Endothelial cell of umbilical vein (primary cell): ENCODE measurements at regions not wholly inside any gene's neighbourhood (a gene's known extent, or its start where the extent isn't known, plus 50 kb on each side); places are given as distances from the start of the nearest gene placed in this dataset.

Experiments
- BruUV-seq: library from RNA; stranded (reverse); fragments of 400-500 nt; replicated peaks from 2 replicates; lab custom pipeline; 2021; lab: Mats Ljungman, UMichigan
- CTCF ChIA-PET: fragments of 300-600, 350-600 bp; sonication (Branson Sonifier 250); formaldehyde crosslinking; loops from one replicate; lab custom pipeline; 2021; ENCODE audit warnings: antibody characterized with exemption, inconsistent platforms; lab: Charles Lee
- POLR2A ChIA-PET: fragments of 300-600, 350-600 bp; sonication (Branson Sonifier 250); formaldehyde crosslinking; loops from one replicate; lab custom pipeline; 2021; ENCODE audit warnings: antibody characterized with exemption, inconsistent platforms; lab: Charles Lee
- DNase-seq: peaks from one replicate; pipeline ENCODE4 v3.0.0-alpha.2; 2011; ENCODE audit warnings: low read depth, low spot score
- FAIRE-seq: peaks from 2 replicates; lab custom pipeline; 2011; peaks lifted over from hg19 to GRCh38; lab: Jason Lieb, UNC
- H2AFZ ChIP-seq: 2 replicates; pipeline ENCODE4 v1.6.0; 2012; ENCODE audit warnings: low read depth, low read length, control low read depth, inconsistent platforms
- H3K27ac ChIP-seq: 2 replicates; pipeline ENCODE4 v1.5.1; 2011; ENCODE audit warnings: low read depth, mild to moderate bottlenecking, control low read depth, low read length, moderate library complexity; ENCODE audit not compliant: insufficient read depth
- H3K27me3 ChIP-seq, 2 experiments: 2 replicates each; pipeline versions ENCODE4 v1.6.0 to v1.6.1; 2011; ENCODE audit warnings: low read length in 2 of 2, mixed read lengths in 1 of 2; ENCODE audit not compliant: control insufficient read depth in 2 of 2, insufficient read depth in 2 of 2
- H3K36me3 ChIP-seq, 2 experiments: 2 replicates in 1 of 2; 3 replicates in 1 of 2; pipeline ENCODE4 v1.5.1; 2011; ENCODE audit warnings: low read length in 2 of 2, mild to moderate bottlenecking in 1 of 2, moderate library complexity in 1 of 2; ENCODE audit not compliant: control insufficient read depth in 2 of 2, insufficient read depth in 2 of 2; ENCODE audit errors: extremely low read depth in 1 of 2
- H3K4me1 ChIP-seq: 3 replicates; pipeline ENCODE4 v1.5.1; 2011; ENCODE audit warnings: mild to moderate bottlenecking, low read length; ENCODE audit not compliant: control insufficient read depth, insufficient read depth; ENCODE audit errors: extremely low read depth
- H3K4me2 ChIP-seq: 2 replicates; pipeline ENCODE4 v1.6.1; 2011; ENCODE audit warnings: low read length, control low read depth, mixed read lengths; ENCODE audit not compliant: insufficient read depth
- H3K4me3 ChIP-seq, 3 experiments: fragments of 200-600 bp in 1 of 3; sonication (generic), shearing (Covaris generic) in 1 of 3; replicated peaks in 1 of 3; 2 replicates each; pipeline ENCODE4 v1.5.1; 2011 to 2016; ENCODE audit warnings: control low read depth in 3 of 3, low read length in 3 of 3, mild to moderate bottlenecking in 2 of 3, inconsistent platforms in 1 of 3, low read depth in 1 of 3, moderate library complexity in 1 of 3; ENCODE audit not compliant: insufficient read depth in 1 of 3
- H3K79me2 ChIP-seq: 2 replicates; pipeline ENCODE4 v1.6.0; 2012; ENCODE audit warnings: low read length, inconsistent platforms; ENCODE audit not compliant: control insufficient read depth, insufficient read depth
- H3K9ac ChIP-seq: replicated peaks from 2 replicates; pipeline ENCODE3; 2011; ENCODE audit warnings: low read length, control low read depth; ENCODE audit not compliant: insufficient read depth; ENCODE audit errors: extremely low read depth
- H3K9me1 ChIP-seq: replicated peaks from 3 replicates; pipeline ENCODE4 v1.6.0; 2011; ENCODE audit warnings: mild to moderate bottlenecking, low read length; ENCODE audit not compliant: control insufficient read depth, insufficient read depth; ENCODE audit errors: extremely low read depth
- H3K9me3 ChIP-seq: replicated peaks from 2 replicates; pipeline ENCODE4 v1.5.1; 2012; ENCODE audit warnings: low read length, inconsistent platforms; ENCODE audit not compliant: control insufficient read depth, insufficient read depth
- H4K20me1 ChIP-seq: replicated peaks from 2 replicates; pipeline ENCODE3; 2011; ENCODE audit warnings: mild to moderate bottlenecking, low read length; ENCODE audit not compliant: control insufficient read depth, insufficient read depth; ENCODE audit errors: extremely low read depth
- CTCF ChIP-seq, 2 donors: IDR thresholded peaks; 1 replicate in 1 of 2; 2 replicates in 1 of 2; pipeline ENCODE4 v1.5.1; 2011; ENCODE audit warnings: low read length in 2 of 2, mild to moderate bottlenecking in 2 of 2, moderate library complexity in 2 of 2, control low read depth in 1 of 2, inconsistent platforms in 1 of 2, low read depth in 1 of 2; ENCODE audit not compliant: insufficient read depth in 1 of 2; ENCODE audit errors: extremely low read depth in 1 of 2
- EZH2 ChIP-seq: IDR thresholded peaks from 2 replicates; pipeline ENCODE4 v1.6.1; 2012; ENCODE audit warnings: borderline replicate concordance, low read depth, mild to moderate bottlenecking, moderate library complexity, low read length, inconsistent platforms; ENCODE audit not compliant: severe bottlenecking
- FOS ChIP-seq: IDR thresholded peaks from 2 replicates; pipeline ENCODE4 v1.6.1; 2011; ENCODE audit warnings: mild to moderate bottlenecking, low read length, moderate library complexity, borderline replicate concordance; ENCODE audit not compliant: insufficient read depth
- GATA2 ChIP-seq: IDR thresholded peaks from 2 replicates; pipeline ENCODE4 v1.7.0; 2011; ENCODE audit warnings: low read depth, mild to moderate bottlenecking, moderate library complexity, mixed read lengths, low read length; ENCODE audit not compliant: insufficient read length, insufficient read depth
- JUN ChIP-seq: IDR thresholded peaks from 2 replicates; pipeline ENCODE4 v1.6.1; 2011; ENCODE audit warnings: borderline replicate concordance, low read depth; ENCODE audit not compliant: insufficient read length, insufficient read depth
- MYC ChIP-seq: IDR thresholded peaks from one replicate; pipeline ENCODE4 v1.6.1; 2011; ENCODE audit warnings: mild to moderate bottlenecking, low read depth, low read length
- POLR2A ChIP-seq: IDR thresholded peaks from 2 replicates; pipeline ENCODE4 v1.6.1; 2012; ENCODE audit warnings: low read depth, mild to moderate bottlenecking, control low read depth, low read length
- POLR2AphosphoS5 ChIP-seq: IDR thresholded peaks from 2 replicates; pipeline ENCODE4 v1.6.1; 2012; ENCODE audit warnings: low read depth, mild to moderate bottlenecking, control low read depth, low read length, moderate library complexity; ENCODE audit not compliant: insufficient read depth
- dilution Hi-C: fragments of 300-500 bp; cut with MboI; formaldehyde crosslinking; loops from one replicate; pipeline ENCODE4 v1.15.0; 2019; ENCODE audit warnings: low sequenced_read_pairs; ENCODE audit not compliant: extremely low pct_ligation_motif_present
- intact Hi-C: fragments of 100-400 bp; cut with micrococcal nuclease; formaldehyde crosslinking; loops from one replicate; pipeline ENCODE4 v1.10.0; 2022
- TF ChIP-seq, protein P1 (sequence below): IDR thresholded peaks from 2 replicates; pipeline ENCODE4 v1.6.1; 2011; ENCODE audit not compliant: insufficient read depth, insufficient read length

GRCh38 chr3:74033806-74034205, 409.1 kb upstream of the PDZRN3 start:
- intact Hi-C loops, result no loop called here
- POLR2A ChIA-PET, result no interaction called here

DNA sequence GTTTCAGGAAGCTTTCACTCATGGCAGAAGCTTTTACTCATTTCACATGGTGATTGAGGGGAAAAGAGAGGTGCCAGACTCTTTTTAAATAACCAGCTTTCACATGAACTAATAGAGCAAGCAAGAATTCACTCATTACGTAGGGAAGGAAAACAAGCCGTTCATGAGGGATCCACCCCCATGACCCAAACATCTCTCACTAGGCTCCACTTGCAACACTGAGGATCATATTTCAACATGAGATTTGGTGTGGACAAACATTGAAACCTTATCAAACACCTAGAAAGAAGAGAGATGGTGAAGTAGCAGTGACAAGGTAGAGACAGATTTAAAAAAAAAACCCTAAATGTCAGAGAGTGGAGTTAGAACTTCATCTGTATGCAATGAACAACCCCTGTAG, 408.6 kb upstream of the PDZRN3 start:
- intact Hi-C loops, result no loop called here
- H3K4me3 ChIP-seq, result no peak overlapping the region
- no peak overlapping the region for H3K4me2 ChIP-seq
- H4K20me1 ChIP-seq, result no peaks in the 10 kb centered on the region
- no peaks in the 10 kb centered on the region for H3K9me1 ChIP-seq
- no peaks in the 10 kb centered on the region for H3K36me3 ChIP-seq
- no peaks in the 10 kb centered on the region for H3K79me2 ChIP-seq
- TF ChIP-seq POLR2AphosphoS5 (no peak), EZH2 (no peak), JUN (no peak), GATA2 (no peak), FOS (no peak), POLR2A (no peak), CTCF (IDR thresholded peaks at IDR 0.05; ENCODE audit: extremely low read depth in 1 of 2, insufficient read depth in 1 of 2, low read depth in 1 of 2, low read length in 2 of 2) (no peak), MYC (no peak)
- TF ChIP-seq, protein P1, sequence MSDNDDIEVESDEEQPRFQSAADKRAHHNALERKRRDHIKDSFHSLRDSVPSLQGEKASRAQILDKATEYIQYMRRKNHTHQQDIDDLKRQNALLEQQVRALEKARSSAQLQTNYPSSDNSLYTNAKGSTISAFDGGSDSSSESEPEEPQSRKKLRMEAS, result no peak
- H2AFZ ChIP-seq, result no peak overlapping the region
- no peaks in the 10 kb centered on the region for H3K4me1 ChIP-seq
- ChIA-PET CTCF (no interaction called here), POLR2A (no interaction called here)
- H3K27me3 ChIP-seq, result no peaks in the 10 kb centered on the region
- no peak for DNase-seq
- no peak for FAIRE-seq
- no peak overlapping the region for H3K9ac ChIP-seq
- dilution Hi-C loops, result no loop called here
- peaks cover 3% of the 10 kb centered on the region for H3K9me3 ChIP-seq
- H3K27ac ChIP-seq, result no peak overlapping the region
- no TSS peak for BruUV-seq

More at GRCh38 chr3:74033806-74034205, 409.1 kb upstream of the PDZRN3 start:
- no peak for DNase-seq
- Histone ChIP-seq H3K9ac (no peak overlapping the region), H3K27ac (no peak overlapping the region), H3K4me3 (no peak overlapping the region), H2AFZ (no peak overlapping the region), H3K4me1 (no peaks in the 10 kb centered on the region), H3K4me2 (no peak overlapping the region), H3K9me1 (no peaks in the 10 kb centered on the region), H3K36me3 (no peaks in the 10 kb centered on the region), H4K20me1 (no peaks in the 10 kb centered on the region), H3K27me3 (no peaks in the 10 kb centered on the region), H3K79me2 (no peaks in the 10 kb centered on the region), H3K9me3 (no peaks in the 10 kb centered on the region)
- dilution Hi-C loops, result no loop called here
- CTCF ChIA-PET, result no interaction called here
- no peak for TF ChIP-seq CTCF (IDR thresholded peaks at IDR 0.05; ENCODE audit: extremely low read depth in 1 of 2, insufficient read depth in 1 of 2, low read depth in 1 of 2, low read length in 2 of 2)
- no TSS peak for BruUV-seq
- no peak for FAIRE-seq
